GM21515 (cell line): ENCODE measurements at regions not wholly inside any gene's neighbourhood (a gene's known extent, or its start where the extent isn't known, plus 50 kb on each side); places are given as distances from the start of the nearest gene placed in this dataset.

Source experiments
- ATAC-seq: cut with Tn5 transposase; IDR thresholded peaks from one replicate; pipeline ENCODE4 v1.9.1; 2021; ENCODE audit not compliant: unreplicated experiment

DNA sequence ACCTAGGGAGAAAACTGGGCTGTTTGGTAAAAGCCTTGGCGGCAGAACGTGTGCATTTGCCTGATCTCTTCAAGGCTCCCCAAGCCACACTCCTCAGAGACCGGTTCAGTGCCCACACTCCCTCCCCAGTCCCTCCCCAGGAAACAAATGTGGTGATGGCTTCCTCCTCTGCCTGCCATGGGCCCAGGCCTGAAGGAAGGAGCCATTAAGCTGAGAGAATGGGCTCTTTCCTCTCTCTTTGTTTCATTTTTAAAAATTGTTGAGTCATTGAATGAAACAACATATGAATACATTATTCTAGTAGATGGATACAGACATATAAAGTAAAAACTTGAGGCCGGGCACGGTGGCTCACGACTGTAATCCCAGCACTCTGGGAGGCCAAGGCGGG lies 50.6 kb upstream of the YWHAQ start:
- no peak for ATAC-seq

DNA sequence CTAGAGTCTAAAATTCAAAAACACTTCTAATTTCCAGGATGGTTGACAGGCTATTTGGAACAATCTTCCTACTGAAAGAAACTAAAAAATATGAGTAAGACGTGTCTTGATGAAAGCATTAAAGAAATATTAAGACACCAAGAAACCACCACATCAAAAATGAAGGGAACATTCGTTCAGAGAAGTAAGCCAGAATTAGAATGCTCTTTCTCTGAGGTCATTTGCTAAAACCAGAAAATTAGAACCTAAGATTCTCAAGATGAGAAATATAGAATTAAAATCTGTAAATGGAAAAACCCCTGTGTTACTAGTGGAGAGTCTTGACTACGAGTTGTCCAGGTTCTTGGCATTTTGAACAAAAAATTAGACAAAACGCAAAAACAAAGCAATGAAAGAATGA lies 54.8 kb upstream of the YWHAQ start:
- no peak for ATAC-seq

DNA sequence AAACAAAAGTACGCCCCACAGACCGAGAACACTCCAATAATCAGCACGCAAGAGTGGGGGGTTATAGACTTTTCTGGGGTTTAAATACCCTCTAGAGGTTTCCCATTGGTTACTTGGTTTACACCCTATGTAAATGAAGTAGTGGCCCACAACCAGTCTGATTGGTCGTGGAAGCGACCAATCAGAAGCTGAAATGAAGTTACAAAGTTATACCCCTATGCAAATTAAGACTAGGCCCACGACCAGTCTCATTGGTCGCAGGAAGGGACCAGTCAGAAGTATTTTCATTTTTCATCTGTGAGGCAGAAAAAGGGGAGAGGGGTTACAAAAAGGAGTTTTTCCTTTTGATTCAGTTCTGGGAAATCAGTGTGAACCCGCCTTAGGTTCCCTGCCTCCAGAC lies 55.3 kb upstream of the YWHAQ start:
- ATAC-seq, result no peak

- no peak for ATAC-seq
Measured at GRCh38 chr2:9690252-9690651, 59.5 kb upstream of the YWHAQ start.

GRCh38 chr2:9690716-9691498 lies 60.1 kb upstream of the YWHAQ start:
- no peak for ATAC-seq

DNA sequence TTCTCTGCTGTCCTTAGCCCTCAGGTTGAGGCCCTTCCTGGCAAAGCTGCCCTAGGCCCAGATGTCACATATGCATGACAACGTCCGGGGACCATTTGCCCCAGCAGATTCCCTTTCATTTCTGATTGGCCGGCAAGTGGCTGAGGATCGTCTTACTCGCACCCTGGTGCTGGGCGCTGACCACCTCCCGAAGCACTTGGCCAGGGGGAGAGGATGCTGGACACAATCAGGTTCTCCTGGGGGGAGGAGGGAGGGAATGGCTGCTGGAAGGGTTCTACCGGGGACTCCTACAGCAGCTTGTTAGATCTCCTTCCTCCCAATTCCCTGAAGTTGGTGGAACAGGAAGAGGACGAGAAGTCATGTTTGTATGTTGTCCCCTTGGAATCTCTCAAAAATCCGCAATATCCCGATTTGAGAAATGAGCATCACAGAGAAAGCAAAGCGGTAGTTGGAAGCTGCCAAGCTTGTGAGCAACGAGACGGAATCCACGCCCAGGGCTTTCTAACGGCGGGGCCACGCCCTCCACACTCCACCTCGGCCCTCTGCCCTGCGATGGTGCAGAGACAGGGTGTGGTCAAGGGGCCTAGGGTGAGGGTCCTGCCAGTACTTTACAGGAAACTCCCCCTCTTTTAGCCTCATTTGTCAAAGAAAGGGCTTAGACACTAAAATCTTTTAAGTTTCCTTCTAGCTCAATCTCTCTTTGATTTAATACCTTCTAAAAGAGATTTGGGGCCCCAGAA lies 61.8 kb upstream of the YWHAQ start:
- ATAC-seq, result no peak

- no peak for ATAC-seq
Measured at GRCh38 chr2:9693196-9693491, 62.3 kb upstream of the YWHAQ start.

DNA sequence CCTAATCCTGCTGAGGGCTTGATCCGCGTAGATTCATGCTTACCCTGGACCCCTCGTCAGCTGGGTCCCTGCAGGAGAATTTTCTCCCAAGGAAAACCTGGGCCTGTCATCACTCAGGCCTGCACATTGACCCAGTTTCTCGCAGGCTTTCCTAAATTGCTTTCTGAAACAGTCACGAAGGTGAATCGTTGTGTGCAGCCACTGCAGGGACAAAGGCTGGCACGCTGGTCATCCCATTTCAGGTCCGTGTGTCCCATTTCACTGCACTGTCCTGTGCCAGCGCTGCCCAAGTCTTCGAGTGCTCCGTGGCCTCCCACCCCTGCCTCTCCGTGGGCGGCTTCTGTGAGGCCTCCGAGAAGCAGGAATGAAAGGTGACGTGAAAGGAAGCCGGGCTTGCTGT lies 62.8 kb upstream of the YWHAQ start:
- ATAC-seq, result no peak

DNA sequence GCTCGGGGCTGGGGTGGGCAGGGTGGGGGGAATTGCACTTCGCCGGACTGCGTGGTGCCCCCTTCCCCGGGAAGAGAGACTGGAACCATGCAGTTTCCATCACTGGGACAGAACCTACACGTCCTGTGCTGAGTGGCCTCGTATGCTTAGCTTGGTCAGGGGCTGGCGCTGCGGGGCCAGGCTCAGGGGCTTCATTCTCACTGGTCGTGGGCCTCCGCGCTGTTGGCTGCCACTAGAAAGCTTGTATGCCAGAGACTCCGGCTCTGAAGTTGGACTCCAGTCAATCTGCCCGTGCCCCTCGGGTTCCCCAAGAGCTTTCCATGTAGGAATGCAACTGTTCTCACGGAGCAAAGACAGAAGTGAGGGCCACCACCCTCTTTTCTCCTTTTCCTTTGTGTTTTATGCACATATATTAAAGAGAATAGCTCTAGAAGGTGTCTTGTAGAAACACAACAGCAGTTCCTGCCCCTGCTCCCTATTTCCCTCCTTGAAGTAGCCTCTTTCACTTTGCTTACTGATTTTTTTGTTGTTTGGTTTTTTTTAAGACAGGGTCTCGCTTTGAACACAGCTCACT lies 64.0 kb upstream of the YWHAQ start:
- ATAC-seq, result no peak

DNA sequence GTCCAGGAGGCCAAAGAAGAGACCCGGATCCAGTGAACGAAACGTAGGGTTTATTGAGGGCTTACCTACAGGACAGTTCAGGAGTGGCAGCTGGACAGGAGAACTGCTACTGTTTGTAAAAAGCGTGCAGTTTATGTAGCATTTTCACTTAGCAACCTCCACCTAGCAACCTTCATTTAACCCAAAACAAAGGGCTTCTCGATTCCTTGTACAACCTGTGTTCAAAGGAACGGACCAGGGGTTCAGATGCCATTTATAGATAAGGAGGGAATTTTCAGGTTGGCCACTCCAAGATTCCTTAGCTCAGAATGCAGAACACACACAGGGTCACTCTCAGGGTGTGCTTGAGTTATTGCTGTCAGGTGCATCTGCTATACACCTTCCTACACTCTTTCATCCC lies 65.1 kb upstream of the YWHAQ start:
- ATAC-seq, result no peak

DNA sequence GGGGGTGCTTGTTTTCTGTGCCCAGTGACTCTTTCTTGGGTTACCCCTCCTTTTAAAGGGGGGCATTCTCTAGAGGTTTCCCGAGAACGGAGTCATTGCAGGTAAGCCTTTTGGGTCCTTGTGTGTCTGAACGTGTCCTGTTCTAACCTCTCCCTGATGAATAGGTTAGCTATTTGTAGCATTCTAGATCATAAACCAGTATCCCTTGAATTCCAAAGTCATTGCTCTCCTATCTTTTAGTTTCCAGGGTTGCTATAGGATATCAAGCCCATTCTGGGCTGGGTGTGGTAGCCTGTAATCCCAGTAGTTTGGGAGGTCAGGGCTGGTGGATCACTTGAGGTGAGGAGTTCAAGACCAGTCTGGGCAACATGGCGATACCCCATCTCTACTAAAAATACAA lies 65.9 kb upstream of the YWHAQ start:
- no peak for ATAC-seq

DNA sequence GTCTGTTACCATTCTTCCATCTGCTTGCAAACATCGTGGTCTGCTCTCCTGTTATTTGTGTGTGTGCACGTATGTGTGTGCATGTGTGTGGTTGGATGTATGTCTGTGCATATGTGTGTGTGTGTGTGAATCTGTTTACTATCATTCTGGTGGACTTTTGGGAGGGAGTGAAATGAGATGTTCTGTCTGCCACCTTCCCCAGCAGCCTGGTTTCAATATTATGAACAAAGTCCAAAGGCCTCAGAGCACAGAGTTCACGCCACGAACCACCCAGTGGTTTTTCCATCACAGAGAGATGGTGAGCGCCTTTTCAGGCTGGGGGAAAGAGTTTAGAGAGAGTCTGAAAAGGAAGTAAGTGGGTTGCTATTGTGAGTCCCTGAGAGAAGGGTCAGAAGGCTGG lies 67.1 kb upstream of the YWHAQ start:
- no peak for ATAC-seq

DNA sequence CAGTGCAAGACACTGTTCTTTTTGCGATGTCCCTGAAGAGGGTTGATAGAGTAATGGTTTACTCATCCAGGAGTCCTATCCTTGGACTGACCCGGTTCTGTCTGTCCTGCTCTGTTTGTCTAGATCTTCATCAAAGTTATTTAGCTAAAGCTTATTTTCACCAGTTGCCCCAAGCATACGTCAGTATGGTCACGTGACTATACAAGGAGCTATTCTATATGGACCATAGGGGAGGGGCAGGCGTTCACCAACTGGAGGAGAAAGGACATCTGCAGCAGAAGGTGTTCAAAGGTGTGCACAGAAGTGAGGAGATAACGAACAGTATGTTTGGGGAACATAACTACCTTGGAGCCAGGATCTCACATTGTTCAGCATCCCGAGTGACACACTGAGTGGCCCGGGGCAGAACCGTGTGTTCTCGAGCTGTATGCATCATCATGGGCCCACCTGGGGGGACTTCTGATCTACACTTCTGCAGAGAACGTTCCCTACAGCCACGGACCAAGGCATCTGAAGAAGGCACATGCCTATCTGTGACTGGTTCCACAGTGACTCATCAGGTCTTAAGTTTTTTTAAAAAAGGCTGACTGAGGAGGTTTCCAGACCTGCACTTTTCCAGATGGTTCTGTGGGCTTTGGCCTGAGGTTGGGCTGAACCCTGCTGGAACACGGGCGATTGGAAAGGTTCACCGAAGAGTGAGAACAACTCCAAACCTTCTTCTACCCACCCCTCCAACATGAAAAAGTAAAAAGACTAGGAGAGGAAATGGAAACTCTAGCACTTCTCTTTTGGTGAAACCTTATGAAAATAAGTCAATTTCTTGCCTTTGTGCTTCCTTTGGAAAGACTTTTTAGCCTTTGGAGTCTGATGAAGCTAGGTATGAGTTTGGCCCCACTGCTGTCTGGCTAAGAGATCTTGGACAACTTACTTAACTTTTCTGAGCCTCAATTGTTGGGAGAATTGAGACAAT lies 68.6 kb upstream of the YWHAQ start:
- ATAC-seq, result no peak

GRCh38 chr2:9700109-9700495 lies 69.3 kb upstream of the YWHAQ start:
- ATAC-seq, result no peak

GRCh38 chr2:9702604-9703084 lies 71.8 kb upstream of the YWHAQ start:
- ATAC-seq, result no peak

- no peak for ATAC-seq
Measured at GRCh38 chr2:9703085-9703678, 72.4 kb upstream of the YWHAQ start.

- no peak for ATAC-seq
Measured at GRCh38 chr2:9703701-9704221, 73.0 kb upstream of the YWHAQ start.

DNA sequence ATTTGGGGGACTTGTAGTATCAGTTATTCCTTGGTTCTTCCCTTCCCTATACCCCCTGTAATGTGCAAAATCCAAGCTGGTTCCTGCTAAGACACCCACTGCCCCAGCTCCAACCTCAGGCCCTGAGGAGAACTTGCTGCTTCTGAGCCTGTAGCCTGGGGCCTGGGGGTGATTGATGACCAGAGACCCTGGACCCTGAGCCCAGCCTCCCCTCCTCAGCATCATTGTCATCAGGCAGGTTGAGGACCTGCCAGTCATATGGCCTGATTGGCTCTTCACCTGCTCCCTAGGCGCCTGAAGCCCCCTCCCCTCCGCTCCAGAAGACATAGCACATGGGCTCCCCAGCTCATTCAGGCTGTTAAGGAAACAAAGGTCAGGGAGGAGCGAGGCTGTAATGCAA lies 73.8 kb upstream of the YWHAQ start:
- ATAC-seq, result no peak

DNA sequence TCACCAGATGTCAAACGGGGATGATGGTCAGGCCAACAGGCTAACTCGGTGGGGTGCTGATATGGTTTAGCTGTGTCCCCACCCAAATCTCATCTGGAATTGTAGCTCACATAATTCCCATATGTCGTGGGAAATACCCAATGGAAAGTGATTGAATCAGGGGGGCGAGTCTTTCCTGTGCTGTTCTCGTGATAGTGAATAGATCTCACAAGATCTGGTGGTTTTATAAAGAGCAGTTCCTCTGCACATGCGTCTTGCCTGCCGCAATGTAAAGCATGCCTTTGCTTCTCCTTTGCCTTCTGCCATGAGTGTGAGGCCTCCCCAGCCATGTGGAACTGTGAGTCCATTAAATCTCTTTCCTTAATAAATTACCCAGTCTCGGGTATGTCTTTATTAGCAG lies 74.4 kb upstream of the YWHAQ start:
- ATAC-seq, result no peak

- no peak for ATAC-seq
Measured at GRCh38 chr2:9707008-9707407, 76.2 kb upstream of the YWHAQ start.
